Smooth muscle cell (in vitro differentiated cells): ENCODE measurements at regions not wholly inside any gene's neighbourhood (a gene's known extent, or its start where the extent isn't known, plus 50 kb on each side); places are given as distances from the start of the nearest gene placed in this dataset.

ENCODE experiments used
- DNase-seq: peaks from one replicate; lab custom pipeline; 2025; ENCODE audit not compliant: unreplicated experiment; lab: John Stamatoyannopoulos, UW
- H2AFZ ChIP-seq: fragments of 200-600 bp; sonication (generic); 2 replicates; pipeline ENCODE4 v1.6.0; 2016; ENCODE audit warnings: antibody characterized with exemption, low read depth, mild to moderate bottlenecking
- H3F3A ChIP-seq: fragments of 200-600 bp; sonication (generic); 2 replicates; pipeline ENCODE4 v1.6.0; 2017; ENCODE audit warnings: antibody characterized with exemption, low read depth
- H3K27ac ChIP-seq: fragments of 200-600 bp; sonication (generic); 2 replicates; pipeline ENCODE4 v1.5.1; 2016; ENCODE audit warnings: low read depth, mild to moderate bottlenecking
- H3K27me3 ChIP-seq: fragments of 200-600 bp; sonication (generic); 2 replicates; pipeline ENCODE4 v1.6.1; 2016; ENCODE audit warnings: low read depth, mild to moderate bottlenecking
- H3K36me3 ChIP-seq: fragments of 200-600 bp; sonication (generic); 2 replicates; pipeline ENCODE4 v1.5.1; 2016; ENCODE audit warnings: low read depth
- H3K4me1 ChIP-seq: fragments of 200-600 bp; sonication (generic); 2 replicates; pipeline ENCODE4 v1.5.1; 2016; ENCODE audit warnings: low read depth
- H3K4me2 ChIP-seq: fragments of 200-600 bp; sonication (generic); 2 replicates; pipeline ENCODE4 v1.6.0; 2016; ENCODE audit warnings: mild to moderate bottlenecking
- H3K4me3 ChIP-seq: fragments of 200-600 bp; sonication (generic); 2 replicates; pipeline ENCODE4 v1.5.1; 2016; ENCODE audit warnings: mild to moderate bottlenecking
- H3K79me2 ChIP-seq: fragments of 200-600 bp; sonication (generic); 2 replicates; pipeline ENCODE4 v1.6.0; 2016; ENCODE audit warnings: low read depth, mild to moderate bottlenecking
- H3K9ac ChIP-seq: fragments of 200-600 bp; sonication (generic); 2 replicates; pipeline ENCODE4 v1.6.0; 2016; ENCODE audit warnings: low read depth
- H3K9me3 ChIP-seq: fragments of 200-600 bp; sonication (generic); replicated peaks from 2 replicates; pipeline ENCODE4 v1.5.1; 2016; ENCODE audit warnings: low read depth
- H4K20me1 ChIP-seq: fragments of 200-600 bp; sonication (generic); 2 replicates; pipeline ENCODE4 v1.6.0; 2016; ENCODE audit warnings: low read depth
- CTCF ChIP-seq: fragments of 200-600 bp; sonication (generic); IDR thresholded peaks from 2 replicates; pipeline ENCODE4 v1.5.1; 2017; ENCODE audit warnings: borderline replicate concordance, mild to moderate bottlenecking, antibody characterized with exemption; ENCODE audit not compliant: insufficient read depth, poor library complexity, severe bottlenecking
- WGBS: methylation state at CpG from one replicate; pipeline ENCODE4 v1.1.7; 2016; ENCODE audit warnings: low lambda C conversion rate; 5-methylcytosine and 5-hydroxymethylcytosine counted together

DNA sequence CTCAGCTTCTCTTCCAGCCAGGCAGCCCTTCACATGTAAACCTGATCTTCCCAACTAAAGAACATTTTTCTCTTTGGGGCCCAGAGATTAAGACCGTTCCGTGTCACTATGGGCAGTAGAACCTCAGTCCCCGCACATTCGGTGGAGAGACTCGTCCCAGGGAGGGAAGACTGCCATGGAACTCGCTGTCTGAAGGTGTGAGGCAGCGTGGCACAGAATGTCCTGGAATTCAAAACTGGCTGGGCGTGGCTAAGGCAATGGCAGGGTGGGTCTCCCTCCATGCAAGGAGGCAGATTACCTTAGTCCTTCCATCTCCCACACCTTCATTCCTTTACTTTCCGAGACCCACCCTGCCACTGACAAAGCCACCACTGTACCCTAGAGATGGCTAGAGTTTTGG, 57.4 kb upstream of the ZNF354A start:
- no peak for TF ChIP-seq CTCF
- H3F3A ChIP-seq, result peaks cover 13% of the 10 kb centered on the region
- H3K4me1 ChIP-seq, result peaks cover 8% of the 10 kb centered on the region
- H4K20me1 ChIP-seq, result no peaks in the 10 kb centered on the region
- H3K9me3 ChIP-seq, result no peaks in the 10 kb centered on the region
- peak overlapping the region; percentile 22 for H3K9ac ChIP-seq
- no peaks in the 10 kb centered on the region for H3K36me3 ChIP-seq
- no peak overlapping the region for H2AFZ ChIP-seq
- WGBS, result 94% methylated on average over 9 of the region's 9 CpGs
- no peaks in the 10 kb centered on the region for H3K79me2 ChIP-seq
- no peak overlapping the region for H3K4me3 ChIP-seq
- no peaks in the 10 kb centered on the region for H3K27me3 ChIP-seq
- H3K27ac ChIP-seq, result peak overlapping the region; percentile 79
- no peak overlapping the region for H3K4me2 ChIP-seq
- no peak for DNase-seq

GRCh38 chr5:178786859-178787499, 56.5 kb upstream of the ZNF354A start:
- Histone ChIP-seq H3F3A (peaks cover 13% of the 10 kb centered on the region), H3K36me3 (no peaks in the 10 kb centered on the region), H3K27ac (peak overlapping the region; percentile 79), H3K79me2 (no peaks in the 10 kb centered on the region), H3K4me2 (peak overlapping the region; percentile 79), H3K9ac (peak overlapping the region; percentile 49), H3K9me3 (no peaks in the 10 kb centered on the region), H3K4me1 (peaks cover 8% of the 10 kb centered on the region), H3K27me3 (no peaks in the 10 kb centered on the region), H2AFZ (no peak overlapping the region), H4K20me1 (no peaks in the 10 kb centered on the region), H3K4me3 (no peak overlapping the region)
- DNase-seq, result no peak
- no peak for TF ChIP-seq CTCF
- WGBS, result 22% methylated on average over 9 of the region's 9 CpGs

GRCh38 chr5:178786417-178786816, 56.0 kb upstream of the ZNF354A start:
- Histone ChIP-seq H4K20me1 (no peaks in the 10 kb centered on the region), H3K36me3 (no peaks in the 10 kb centered on the region), H3K79me2 (no peaks in the 10 kb centered on the region), H3K4me2 (peak overlapping the region; percentile 79), H3K9me3 (no peaks in the 10 kb centered on the region), H3F3A (peaks cover 13% of the 10 kb centered on the region), H3K27ac (peak overlapping the region; percentile 79), H3K4me1 (peaks cover 8% of the 10 kb centered on the region), H3K9ac (peak overlapping the region; percentile 49), H3K4me3 (no peak overlapping the region), H3K27me3 (no peaks in the 10 kb centered on the region), H2AFZ (no peak overlapping the region)
- 83% methylated on average over 13 of the region's 13 CpGs for WGBS
- no peak for DNase-seq
- TF ChIP-seq CTCF, result no peak

GRCh38 chr5:178785999-178786398, 55.5 kb upstream of the ZNF354A start:
- Histone ChIP-seq H4K20me1 (no peaks in the 10 kb centered on the region), H3F3A (peaks cover 13% of the 10 kb centered on the region), H3K9me3 (no peaks in the 10 kb centered on the region), H3K27ac (peak overlapping the region; percentile 79), H3K4me2 (peak overlapping the region; percentile 79), H2AFZ (no peak overlapping the region), H3K27me3 (no peaks in the 10 kb centered on the region), H3K4me3 (no peak overlapping the region), H3K79me2 (no peaks in the 10 kb centered on the region), H3K4me1 (peaks cover 8% of the 10 kb centered on the region), H3K36me3 (no peaks in the 10 kb centered on the region), H3K9ac (peak overlapping the region; percentile 49)
- TF ChIP-seq CTCF, result no peak
- no peak for DNase-seq
- WGBS, result 42% methylated on average over 6 of the region's 6 CpGs
